Astrocyte (in vitro differentiated cells and primary cell): ENCODE measurements at regions not wholly inside any gene's neighbourhood (a gene's known extent, or its start where the extent isn't known, plus 50 kb on each side); places are given as distances from the start of the nearest gene placed in this dataset.

Experiments used
- EZH2 ChIP-seq: IDR thresholded peaks from 2 replicates; pipeline ENCODE4 v1.6.1; 2012; ENCODE audit warnings: mild to moderate bottlenecking, low read length, inconsistent platforms; ENCODE audit not compliant: insufficient read depth
- TF ChIP-seq, protein P1 (sequence below): IDR thresholded peaks from 2 replicates; pipeline ENCODE4 v1.5.1; 2011; ENCODE audit warnings: low read depth, mild to moderate bottlenecking, inconsistent platforms, low read length, moderate library complexity; ENCODE audit not compliant: insufficient read depth

DNA sequence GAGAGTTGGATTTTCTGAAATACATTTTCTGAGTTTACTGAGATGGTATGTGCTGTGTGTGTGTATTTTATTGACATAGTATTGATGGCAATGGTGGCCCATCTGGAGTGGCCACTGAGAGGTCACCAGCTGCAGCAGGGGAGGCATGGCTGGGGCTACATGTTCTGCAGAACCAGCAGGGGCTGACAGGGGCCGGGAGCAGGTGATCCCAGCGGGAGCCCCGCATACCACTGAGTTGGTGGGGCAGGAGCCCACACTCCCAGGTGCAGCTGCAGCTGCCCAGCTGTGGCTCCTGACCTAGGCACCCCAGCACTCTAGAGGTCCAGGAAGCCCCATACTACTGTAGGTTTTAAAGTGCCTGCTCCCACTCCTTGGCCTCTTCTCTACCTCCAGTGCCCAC lies 1044.2 kb upstream of the CDH9 start:
- TF ChIP-seq, protein P1, sequence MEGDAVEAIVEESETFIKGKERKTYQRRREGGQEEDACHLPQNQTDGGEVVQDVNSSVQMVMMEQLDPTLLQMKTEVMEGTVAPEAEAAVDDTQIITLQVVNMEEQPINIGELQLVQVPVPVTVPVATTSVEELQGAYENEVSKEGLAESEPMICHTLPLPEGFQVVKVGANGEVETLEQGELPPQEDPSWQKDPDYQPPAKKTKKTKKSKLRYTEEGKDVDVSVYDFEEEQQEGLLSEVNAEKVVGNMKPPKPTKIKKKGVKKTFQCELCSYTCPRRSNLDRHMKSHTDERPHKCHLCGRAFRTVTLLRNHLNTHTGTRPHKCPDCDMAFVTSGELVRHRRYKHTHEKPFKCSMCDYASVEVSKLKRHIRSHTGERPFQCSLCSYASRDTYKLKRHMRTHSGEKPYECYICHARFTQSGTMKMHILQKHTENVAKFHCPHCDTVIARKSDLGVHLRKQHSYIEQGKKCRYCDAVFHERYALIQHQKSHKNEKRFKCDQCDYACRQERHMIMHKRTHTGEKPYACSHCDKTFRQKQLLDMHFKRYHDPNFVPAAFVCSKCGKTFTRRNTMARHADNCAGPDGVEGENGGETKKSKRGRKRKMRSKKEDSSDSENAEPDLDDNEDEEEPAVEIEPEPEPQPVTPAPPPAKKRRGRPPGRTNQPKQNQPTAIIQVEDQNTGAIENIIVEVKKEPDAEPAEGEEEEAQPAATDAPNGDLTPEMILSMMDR: no peak
- TF ChIP-seq EZH2: no peak
